ENCODE measurements at regions not wholly inside any gene's neighbourhood (a gene's known extent, or its start where the extent isn't known, plus 50 kb on each side); places are given as distances from the start of the nearest gene placed in this dataset.

GRCh38 chr13:111539252-111539651 is 218.8 kb downstream of the TEX29 start:
- FAIRE-seq, result no peak
- Histone ChIP-seq H3K27me3 (ENCODE audit: control insufficient read depth, insufficient read depth, low read length) (no peaks in the 10 kb centered on the region), H3K36me3 (ENCODE audit: control insufficient read depth, insufficient read depth, low read length) (no peaks in the 10 kb centered on the region), H3K4me3 (ENCODE audit: low read depth, low read length) (no peak overlapping the region)
- no peak for DNase-seq (ENCODE audit: low read depth)
- TF ChIP-seq CTCF (IDR thresholded peaks at IDR 0.05; ENCODE audit: insufficient read depth, low read length, severe bottlenecking), result no peak

DNA sequence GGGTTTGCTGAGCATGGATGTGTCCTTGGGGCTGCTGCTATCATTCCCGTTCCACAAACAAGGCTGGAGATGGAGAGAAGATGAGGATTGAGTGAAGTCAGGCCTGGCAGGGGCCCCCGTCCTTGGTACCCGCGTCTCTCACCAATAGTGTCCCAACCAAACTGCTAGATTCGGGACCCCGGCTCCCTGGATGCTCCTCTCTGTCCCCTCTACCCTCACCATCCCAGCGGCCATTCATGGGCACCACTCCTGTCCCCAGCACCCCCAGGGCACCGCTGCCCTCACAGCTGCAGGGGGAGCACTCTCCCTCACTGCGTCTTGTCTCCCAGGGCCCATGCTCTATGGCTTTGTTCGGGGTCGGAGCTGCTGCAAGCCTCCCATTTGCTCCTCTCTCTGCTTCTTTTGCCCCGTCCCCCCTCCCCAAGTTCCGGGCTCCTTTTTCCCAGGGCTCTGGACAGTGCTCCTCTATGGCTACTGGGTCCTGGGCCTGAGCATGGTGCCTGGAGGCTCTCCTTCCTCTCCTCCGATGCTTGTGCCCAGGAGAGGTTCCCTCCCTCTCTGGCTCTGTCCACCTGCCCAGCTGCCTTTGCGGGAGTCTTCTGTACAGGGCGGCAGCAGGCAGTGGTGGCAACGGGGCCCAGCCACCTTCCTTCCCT is 219.5 kb downstream of the TEX29 start:
- Histone ChIP-seq H3K36me3 (ENCODE audit: control insufficient read depth, insufficient read depth, low read length) (no peaks in the 10 kb centered on the region), H3K4me3 (ENCODE audit: low read depth, low read length) (no peak overlapping the region), H3K27me3 (ENCODE audit: control insufficient read depth, insufficient read depth, low read length) (no peaks in the 10 kb centered on the region)
- DNase-seq (ENCODE audit: low read depth), result no peak
- TF ChIP-seq CTCF (IDR thresholded peaks at IDR 0.05; ENCODE audit: insufficient read depth, low read length, severe bottlenecking), result no peak
- FAIRE-seq, result no peak

DNA sequence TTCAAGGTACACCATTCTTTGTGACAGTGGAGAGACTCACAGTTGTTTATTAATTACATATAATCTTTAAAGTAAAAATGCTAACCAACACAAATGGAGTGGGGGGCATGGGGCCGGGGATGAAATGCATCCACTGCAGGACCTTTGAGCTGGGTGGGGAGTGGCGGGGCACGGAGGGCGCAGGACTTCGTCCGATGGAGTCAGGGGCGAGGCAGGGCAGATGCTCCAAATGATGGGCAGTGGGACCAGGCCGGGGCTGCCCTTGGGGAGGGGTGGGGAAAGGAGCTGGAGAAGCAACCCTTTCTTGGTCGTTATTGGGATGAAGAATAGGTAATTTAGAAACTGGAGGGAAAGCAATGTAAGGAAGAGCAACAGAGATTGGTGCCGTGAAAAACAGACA is 220.0 kb downstream of the TEX29 start:
- DNase-seq (ENCODE audit: low read depth) (no peak), FAIRE-seq (no peak)
- Histone ChIP-seq H3K4me3 (ENCODE audit: low read depth, low read length) (no peak overlapping the region), H3K27me3 (ENCODE audit: control insufficient read depth, insufficient read depth, low read length) (no peaks in the 10 kb centered on the region), H3K36me3 (ENCODE audit: control insufficient read depth, insufficient read depth, low read length) (no peaks in the 10 kb centered on the region)
- TF ChIP-seq CTCF (IDR thresholded peaks at IDR 0.05; ENCODE audit: insufficient read depth, low read length, severe bottlenecking), result no peak

- Histone ChIP-seq H3K36me3 (ENCODE audit: control insufficient read depth, insufficient read depth, low read length) (no peaks in the 10 kb centered on the region), H3K27me3 (ENCODE audit: control insufficient read depth, insufficient read depth, low read length) (no peaks in the 10 kb centered on the region), H3K4me3 (ENCODE audit: low read depth, low read length) (no peak overlapping the region)
- DNase-seq (ENCODE audit: low read depth), result no peak
- no peak for TF ChIP-seq CTCF (IDR thresholded peaks at IDR 0.05; ENCODE audit: insufficient read depth, low read length, severe bottlenecking)
- no peak for FAIRE-seq
Measured at GRCh38 chr13:111541345-111541744, 220.9 kb downstream of the TEX29 start.

- no peak for FAIRE-seq
- no peak for TF ChIP-seq CTCF (IDR thresholded peaks at IDR 0.05; ENCODE audit: insufficient read depth, low read length, severe bottlenecking)
- DNase-seq (ENCODE audit: low read depth), result no peak
- H3K27me3 ChIP-seq (ENCODE audit: control insufficient read depth, insufficient read depth, low read length), result no peaks in the 10 kb centered on the region
- H3K4me3 ChIP-seq (ENCODE audit: low read depth, low read length), result no peak overlapping the region
- H3K36me3 ChIP-seq (ENCODE audit: control insufficient read depth, insufficient read depth, low read length), result no peaks in the 10 kb centered on the region
Measured at GRCh38 chr13:111541752-111542529, 221.5 kb downstream of the TEX29 start.

Data from bronchial epithelial cell (primary cell).